NCI-H2196 (cell line): ENCODE measurements at regions not wholly inside any gene's neighbourhood (a gene's known extent, or its start where the extent isn't known, plus 50 kb on each side); places are given as distances from the start of the nearest gene placed in this dataset.
"Not testable (repeated sequence)": the region's sequence is repeated elsewhere in the genome, so short reads cannot be mapped to it uniquely, and the experiment has no call there.

Experiments
- DNase-seq: peaks from one replicate; lab custom pipeline; 2025; ENCODE audit not compliant: unreplicated experiment; lab: John Stamatoyannopoulos, UW

DNA sequence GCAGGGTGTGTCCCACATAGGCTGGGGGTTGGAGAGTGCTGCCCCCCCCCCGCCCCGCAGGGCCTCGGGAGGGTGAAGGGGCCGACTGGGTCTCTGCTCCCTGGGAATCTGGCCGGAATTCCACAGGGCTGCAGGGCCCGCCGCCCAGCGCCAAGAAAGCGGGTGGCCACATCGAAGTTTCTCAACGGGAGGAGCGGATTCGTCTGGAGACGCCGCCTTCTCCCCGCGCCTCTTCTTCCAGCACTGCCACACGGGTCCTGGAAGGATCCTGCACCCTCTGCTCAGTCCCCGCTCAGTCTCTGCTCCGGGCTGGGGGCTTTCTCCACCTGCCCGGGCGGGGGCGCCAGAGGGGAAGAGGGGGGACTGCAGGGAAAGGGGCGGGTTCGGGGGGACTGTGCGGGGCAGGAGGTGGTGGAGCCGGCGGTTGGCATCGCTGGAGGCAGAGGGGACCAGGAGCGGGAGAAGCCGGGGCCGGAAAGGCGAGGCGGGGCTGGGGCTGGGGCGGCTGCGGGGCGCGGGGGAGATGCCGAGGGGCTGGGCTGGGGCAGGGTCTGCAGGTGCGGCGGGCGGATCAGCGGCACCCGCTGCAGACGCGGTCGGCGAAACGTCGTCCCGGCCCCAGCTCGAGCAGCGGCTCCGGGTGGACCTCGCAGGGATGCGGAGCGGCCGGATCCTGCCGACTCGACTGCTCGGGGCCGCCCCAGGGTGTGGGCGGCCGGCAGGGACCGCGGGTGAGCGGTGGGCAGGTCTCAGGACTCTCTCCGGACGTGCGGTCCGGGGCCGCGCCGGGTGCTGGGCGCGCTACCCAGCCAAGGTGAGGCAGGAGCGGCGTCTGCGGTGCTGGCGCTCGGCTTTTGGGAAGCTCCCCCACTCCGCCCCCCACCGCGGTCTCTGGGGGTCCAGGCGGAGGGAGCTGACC lies 811.4 kb upstream of the TMEM132C start:
- no peak for DNase-seq

DNA sequence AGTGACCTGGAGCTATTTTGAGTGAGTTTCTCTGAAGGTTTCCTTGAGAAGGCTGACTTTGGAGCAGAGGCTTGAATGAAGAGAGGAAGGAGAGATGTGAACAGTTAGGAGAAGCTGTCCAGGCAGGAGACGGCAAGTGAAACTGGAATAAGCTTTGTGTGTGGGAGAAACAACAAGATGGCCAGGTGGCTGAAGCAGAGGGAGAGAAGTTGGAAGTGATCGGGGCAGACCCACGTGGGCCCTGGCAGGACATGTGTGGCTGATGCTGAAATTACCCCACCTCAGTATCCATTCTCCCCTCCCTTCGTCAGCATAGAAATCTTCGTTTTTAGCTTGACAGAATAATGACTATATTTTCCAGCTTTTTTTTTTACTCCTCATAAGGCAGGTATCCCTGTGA lies 809.2 kb upstream of the TMEM132C start:
- DNase-seq = no peak

DNA sequence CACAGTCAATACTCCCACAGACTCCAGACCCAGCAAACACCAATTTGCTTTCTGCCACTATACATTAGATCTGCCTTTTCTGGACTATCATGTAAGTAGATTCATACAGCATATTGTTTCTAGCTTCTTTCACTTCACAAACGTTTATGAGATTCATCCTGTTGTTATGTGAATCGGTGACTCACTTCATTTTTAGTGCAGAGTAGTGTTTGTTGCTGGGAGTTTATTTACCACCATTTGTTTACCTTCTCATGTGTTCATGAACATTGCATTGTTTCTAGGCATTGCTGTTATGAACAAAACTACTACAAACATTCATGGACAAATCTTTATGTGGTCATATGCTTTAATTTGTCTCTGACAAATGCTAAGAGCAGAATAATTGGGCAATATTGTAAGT lies 807.8 kb upstream of the TMEM132C start:
- no peak for DNase-seq

DNA sequence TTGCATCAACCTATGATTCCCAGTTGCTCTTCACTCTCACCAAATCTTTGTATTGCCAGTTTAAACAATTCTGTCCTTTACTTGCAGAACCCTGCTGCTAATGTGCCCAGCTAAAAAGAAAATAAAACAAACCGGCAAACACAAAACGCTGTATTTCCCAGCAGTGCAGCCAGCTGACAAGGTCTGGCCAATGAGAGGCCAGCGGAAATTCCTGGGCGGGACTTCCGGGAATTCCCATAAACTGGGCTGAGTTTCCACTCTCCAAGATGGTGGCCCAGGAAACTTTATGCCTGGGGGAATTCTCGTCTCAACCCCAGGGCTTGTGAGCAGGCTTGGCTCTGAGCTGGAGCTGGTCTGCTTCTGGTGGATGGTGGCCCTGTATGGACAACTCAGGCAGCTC lies 807.3 kb upstream of the TMEM132C start:
- no peak for DNase-seq

DNA sequence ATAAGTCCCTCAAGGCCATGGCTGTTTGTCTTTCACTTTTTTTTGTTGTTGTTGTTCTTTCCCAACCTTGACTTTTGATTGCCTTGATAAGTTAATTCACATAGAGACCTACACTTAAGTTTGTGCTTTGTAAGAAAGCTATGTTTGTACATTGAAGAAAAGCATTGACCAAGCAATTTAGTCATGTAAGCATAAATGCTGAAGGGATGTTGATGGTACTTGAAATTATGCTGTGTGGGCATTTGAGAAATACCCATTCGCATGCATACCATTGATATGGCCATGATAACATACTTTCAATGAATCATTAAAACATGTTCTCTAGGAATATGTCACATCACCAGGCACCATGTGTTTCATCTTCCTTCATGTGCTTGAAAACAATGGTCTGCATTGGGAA lies 803.7 kb upstream of the TMEM132C start:
- no peak for DNase-seq

DNA sequence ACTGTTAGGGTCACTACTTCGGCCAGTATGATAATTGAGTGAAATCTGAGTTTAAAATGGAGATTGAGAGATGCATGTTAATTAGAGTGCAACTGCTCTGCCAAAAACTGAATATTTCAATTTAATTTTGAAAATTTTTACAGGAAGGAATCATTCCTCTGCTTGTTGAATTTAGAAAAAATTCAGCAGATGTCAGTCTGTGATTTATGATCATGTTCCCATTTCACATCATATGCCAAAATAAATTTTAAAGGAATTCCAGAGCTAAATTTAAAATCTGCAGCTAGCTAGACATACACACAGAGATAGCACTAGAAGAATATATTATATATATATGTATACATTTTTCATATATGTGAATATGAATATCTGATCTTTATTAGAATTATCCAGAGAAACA lies 797.6 kb upstream of the TMEM132C start:
- DNase-seq = no peak

DNA sequence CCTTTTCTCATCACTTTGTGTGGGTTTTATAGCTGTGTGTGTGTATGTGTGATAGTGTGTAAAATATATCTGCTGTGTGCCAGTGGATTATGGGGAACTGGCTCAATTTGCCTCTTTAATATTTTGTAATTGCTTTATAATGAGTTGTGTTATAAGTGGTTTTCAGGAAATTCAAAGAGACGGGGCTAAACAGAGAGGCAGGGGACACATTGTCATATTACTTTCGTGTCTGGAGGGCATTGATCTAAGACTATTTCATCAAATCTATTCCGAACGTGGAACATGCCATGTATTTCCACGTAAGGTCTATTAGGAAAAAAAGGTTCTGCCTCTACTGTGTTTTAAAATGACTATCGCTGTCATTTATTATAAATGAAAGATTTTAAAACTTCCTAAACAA lies 793.2 kb upstream of the TMEM132C start:
- no peak for DNase-seq

DNA sequence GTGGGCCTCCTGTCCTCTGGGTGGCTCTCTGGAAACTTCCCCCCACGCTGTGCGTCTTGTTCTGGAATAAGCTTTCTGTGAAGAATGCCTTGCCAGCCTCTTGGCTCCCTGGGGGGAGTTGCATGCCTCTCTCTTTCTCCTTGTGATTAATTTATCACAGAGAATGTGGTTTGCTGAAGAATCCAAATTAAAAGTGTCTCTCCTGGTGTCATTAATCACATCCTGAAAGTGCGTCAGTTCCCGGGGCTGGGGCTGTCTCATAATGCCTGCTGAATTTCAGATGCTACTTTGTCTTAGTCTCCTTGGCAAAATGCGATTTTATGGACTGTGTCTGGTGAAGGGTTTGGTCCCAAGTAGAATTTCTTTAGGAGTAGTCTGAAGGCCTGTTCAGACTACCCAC lies 787.7 kb upstream of the TMEM132C start:
- DNase-seq = no peak

DNA sequence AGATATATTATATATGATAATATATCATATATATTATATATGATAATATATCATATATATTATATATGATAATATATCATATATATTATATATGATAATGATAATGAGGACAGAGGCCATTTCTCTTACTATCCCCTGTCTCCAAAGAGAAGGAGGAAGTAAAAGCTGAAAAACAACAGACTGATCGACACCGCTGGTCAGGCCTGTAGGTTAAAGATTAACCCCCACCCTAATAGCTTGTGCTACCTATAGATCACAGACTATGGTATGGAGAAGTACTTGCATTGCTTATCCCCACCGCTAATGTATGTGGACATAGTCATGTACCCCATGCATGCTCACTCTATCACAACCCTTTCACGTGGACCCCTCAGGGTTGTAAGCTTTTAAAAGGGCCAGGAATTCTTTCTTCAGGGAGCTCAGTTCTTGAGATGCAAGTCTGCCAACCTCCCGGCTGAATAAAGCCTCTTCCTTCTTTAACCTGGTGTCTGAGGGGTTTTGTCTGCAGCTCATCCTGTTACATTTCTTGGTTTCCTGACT lies 786.1 kb upstream of the TMEM132C start:
- no peak for DNase-seq

DNA sequence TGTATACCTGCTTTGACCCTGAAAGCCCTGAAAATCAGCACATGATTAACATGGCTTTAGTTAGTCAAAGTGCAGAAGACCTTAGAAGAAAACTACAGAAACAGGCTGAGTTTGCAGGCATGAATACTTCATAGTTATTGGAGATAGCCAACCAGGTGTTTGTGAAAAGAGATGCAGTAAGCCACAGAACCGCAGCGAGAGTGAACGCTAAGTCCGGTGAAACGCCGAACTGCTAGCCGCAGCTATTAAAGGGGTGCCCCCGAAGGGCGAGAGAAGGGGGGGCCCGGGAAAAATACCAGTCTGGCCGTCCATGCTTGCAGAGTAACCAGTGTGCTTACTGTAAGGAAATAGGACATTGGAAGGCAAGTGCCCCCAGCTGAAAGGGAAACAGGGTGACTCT lies 784.0 kb upstream of the TMEM132C start:
- DNase-seq = no peak

DNA sequence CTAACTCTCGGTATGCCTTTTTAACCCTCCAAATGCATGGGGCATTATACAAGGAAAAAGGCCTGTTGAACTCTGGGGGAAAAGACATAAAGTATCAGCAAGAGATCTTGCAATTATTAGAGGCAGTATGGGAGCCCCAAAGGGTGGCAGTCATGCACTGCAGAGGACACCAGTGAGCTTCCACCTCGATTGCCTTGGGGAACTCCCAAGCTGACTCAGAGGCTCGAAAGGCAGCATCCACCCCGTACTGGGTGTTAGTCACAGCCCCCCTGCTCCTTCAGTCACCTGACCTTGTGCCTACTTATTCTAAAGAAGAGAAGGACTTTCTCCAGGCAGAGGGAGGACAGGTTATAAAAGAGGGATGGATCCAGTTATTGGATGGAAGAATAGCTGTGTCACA lies 781.4 kb upstream of the TMEM132C start:
- no peak for DNase-seq

DNA sequence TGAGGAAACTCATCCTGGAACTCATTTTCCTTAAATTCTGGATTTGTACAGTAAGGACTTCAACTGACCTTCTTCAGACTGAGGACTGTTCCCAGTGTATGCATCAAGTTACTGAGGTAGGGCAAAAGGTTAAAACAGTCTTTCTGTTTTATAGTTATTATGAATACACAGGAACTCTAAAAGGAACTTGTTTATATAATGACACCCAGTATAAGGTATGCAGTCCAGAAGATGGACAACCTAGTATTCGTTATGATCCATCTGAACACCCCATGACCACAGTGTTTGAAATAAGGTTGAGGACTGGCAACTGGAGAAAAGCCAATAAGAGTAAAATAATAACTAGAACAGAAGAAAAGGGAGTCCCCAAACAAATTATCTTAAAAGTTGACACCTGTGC lies 779.9 kb upstream of the TMEM132C start:
- no peak for DNase-seq

DNA sequence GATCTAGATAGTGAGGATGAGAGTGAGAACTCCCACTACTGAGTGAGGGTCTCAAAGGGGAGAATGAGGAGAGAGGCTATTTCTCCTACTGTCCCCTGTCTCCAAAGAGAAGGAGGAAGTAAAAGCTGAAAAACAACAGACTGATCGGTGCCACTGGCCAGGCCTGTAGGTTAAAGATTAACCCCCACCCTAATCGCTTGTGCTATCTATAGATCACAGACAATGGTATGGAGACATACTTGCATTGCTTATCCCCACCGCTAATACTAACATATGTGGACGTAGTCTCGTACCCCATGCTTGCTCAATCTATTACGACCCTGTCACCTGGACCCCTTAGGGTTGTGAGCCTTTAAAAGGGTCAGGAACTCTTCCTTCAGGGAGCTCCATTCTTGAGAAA lies 777.9 kb upstream of the TMEM132C start:
- DNase-seq = no peak

DNA sequence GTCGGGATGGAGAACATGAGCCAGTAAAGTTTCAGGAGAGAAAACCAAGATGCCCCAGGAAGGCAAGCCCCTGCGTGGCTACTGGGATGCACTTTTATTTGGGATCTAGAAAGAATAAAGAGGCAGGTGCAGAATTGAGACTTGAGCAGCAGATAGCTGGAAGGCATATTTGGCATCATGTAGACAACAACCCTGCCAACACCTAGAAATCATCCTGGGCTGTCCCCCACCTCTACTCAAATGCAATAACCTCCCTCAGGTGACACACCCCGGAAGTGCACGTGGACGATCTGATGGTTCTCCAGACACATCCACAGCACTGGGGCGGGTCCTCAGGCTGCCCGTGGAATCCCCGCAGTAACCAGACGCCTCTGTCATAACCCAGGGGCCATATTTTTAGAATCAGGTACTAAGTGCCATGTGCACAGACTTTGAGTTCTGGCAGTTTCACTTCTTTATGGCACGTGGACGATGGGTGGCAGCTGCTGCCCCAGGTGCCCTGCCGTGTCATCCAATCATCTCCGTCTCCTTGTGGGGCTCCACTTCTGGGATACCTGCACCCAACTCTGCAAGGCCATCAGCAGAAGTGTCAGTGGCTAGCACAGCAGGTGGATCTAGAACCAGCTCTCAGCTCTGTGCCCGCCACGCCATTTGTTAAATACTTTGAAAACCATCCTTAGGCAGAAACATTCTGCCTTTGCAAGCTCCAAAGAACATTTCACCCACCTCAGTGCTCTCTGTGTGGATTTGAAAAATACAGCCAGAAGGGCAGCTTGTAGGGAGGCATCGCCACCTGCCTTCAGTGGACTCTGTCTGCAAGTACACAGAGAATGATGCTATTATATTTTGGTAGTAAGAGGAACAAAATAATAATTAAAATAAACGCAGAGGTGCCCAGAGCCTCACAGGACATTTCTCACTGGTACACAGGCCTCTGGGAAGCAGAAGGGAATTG lies 771.7 kb upstream of the TMEM132C start:
- DNase-seq = no peak

DNA sequence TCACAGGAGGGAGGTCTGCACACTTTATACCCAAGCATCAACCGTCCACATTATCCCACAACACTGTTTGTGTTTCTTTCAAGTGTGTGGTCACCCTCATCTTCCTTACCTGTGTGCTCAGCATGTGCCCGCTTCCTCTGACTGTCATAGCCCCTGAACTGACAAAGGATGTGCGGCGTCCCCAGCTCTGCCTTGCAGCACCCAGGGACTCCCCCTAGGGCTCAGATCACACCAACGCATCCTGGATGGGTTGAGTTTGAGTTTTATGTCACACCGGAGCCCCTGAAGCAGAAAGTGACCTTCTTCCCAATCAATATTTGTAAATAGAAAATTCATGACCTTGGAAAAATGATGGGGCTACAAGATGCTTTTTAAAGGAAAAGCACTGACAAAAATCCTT lies 770.7 kb upstream of the TMEM132C start:
- no peak for DNase-seq

DNA sequence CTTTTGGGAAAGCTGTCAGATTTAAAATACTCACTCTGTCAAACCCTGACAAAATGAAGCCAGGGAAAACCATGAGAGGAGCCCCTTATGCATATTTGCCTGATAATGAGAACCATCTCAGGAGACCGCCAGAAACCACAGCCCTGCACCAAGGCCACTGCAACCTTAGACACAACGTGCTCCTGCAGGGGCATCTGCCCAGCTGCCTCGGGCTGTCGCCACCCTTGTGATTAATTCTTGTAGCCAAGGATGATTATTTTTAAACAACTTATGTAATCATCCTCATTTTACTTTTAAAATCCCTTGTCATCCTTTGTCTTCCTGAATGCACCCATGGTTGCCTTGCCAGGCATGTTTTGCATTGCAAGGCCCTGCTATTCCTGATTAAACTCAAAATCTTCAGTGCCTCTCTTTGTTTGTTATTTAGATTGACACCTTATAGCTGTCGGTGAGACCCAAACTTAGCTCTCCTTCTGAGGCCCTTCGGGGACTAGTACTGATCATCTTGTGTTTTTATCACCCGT lies 766.4 kb upstream of the TMEM132C start:
- DNase-seq = no peak

DNA sequence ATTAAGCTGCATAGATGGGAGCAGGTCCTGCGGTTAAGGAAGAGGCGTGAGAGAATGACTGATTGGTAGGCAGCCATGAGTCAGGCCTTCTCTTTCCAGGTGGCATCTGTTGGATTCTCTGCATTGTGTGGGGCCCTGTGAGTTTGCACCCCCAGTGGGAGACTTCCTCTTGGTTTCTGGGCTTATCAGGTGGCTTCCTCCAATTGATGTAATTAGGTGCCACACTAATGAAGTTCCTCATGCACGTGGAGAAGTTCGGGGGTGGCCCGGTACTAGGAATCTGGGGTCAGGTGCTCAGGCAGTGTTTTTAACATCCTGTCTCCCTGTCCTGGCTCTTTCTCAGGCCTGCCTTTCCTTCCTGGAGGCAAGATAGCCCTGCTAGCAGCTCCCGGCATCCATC lies 765.1 kb upstream of the TMEM132C start:
- DNase-seq = no peak

DNA sequence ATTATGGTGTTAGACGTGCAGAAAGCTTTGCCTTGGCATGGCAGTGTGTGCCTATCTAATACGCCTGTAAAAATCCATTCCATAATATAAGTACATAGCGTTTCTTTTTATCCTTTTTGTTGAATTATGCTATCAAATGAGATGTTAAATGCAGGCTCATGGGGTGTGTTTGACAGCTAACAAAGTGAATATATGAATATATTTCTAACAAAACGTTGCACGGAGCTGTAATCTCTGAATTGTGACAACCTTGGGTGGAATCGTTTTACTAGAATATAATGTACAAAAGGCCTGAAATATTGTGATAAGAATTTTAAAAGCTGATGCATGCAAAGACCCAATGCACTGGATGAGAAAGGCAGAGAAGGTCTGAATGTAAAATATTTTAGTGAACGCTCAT lies 763.7 kb upstream of the TMEM132C start:
- DNase-seq = no peak

DNA sequence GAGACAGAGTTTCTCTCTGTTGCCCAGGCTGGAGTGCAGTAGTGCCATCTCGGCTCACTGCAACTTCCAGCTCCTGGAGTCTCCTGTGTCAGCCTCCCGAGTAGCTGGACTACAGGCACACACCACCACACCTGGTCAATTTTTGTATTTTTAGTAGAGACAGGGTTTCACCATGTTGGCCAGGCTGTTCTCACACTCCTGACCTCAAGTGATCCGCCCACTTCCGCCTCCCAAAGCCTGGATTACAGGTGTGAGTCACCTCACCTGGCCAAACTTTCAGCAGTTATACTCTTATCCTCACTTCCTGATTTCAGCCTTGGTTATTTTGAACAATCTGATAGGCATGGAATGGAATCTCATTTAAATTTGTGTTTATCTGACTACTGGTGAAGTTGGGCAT lies 763.0 kb upstream of the TMEM132C start:
- DNase-seq = not testable (repeated sequence)

DNA sequence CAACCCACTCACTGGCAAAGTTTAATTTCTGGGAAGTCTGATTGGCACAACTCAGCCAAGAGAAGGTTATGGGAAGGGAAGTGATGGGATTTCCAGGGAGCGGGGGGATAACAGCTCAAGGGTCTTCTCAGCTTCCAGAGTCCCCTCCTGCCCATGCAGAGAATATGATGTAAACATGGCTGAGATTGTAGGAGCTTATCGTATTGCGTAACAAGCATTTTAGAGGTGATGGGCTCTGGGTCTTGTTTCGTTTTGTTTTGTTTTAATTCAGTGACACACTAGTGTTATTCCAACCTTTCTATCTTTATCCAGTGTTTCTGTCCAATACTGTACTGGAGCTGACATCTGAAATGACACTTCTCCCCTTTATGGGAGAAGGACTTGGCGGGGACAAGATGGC lies 762.1 kb upstream of the TMEM132C start:
- DNase-seq = no peak

DNA sequence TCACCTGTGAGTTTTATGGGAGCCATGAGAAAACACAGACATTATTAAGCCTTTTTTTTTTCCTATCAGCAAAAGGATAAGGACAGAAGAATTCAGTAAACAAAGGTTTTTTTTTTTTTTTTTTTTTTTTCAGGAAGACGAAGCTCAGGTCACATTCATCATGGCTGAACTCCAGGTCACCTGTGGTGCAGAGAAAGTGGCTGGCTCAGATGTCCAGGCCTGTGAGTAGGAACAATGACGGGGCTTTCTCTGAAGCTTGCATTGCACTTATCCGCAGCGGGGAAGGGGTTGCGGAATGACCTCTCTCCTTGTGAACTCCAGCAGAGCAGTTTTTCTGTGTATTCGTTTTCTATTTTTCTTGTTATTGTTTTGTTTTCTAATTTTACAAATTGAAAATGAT lies 759.6 kb upstream of the TMEM132C start:
- no peak for DNase-seq
